Endothelial cell of umbilical vein (primary cell): ENCODE measurements at regions not wholly inside any gene's neighbourhood (a gene's known extent, or its start where the extent isn't known, plus 50 kb on each side); places are given as distances from the start of the nearest gene placed in this dataset.

Experiments
- BruUV-seq: library from RNA; stranded (reverse); fragments of 400-500 nt; replicated peaks from 2 replicates; lab custom pipeline; 2021; lab: Mats Ljungman, UMichigan
- CTCF ChIA-PET: fragments of 300-600, 350-600 bp; sonication (Branson Sonifier 250); formaldehyde crosslinking; loops from one replicate; lab custom pipeline; 2021; ENCODE audit warnings: antibody characterized with exemption, inconsistent platforms; lab: Charles Lee
- POLR2A ChIA-PET: fragments of 300-600, 350-600 bp; sonication (Branson Sonifier 250); formaldehyde crosslinking; loops from one replicate; lab custom pipeline; 2021; ENCODE audit warnings: antibody characterized with exemption, inconsistent platforms; lab: Charles Lee
- DNase-seq: peaks from one replicate; pipeline ENCODE4 v3.0.0-alpha.2; 2011; ENCODE audit warnings: low read depth, low spot score
- FAIRE-seq: peaks from 2 replicates; lab custom pipeline; 2011; peaks lifted over from hg19 to GRCh38; lab: Jason Lieb, UNC
- H2AFZ ChIP-seq: 2 replicates; pipeline ENCODE4 v1.6.0; 2012; ENCODE audit warnings: low read depth, low read length, control low read depth, inconsistent platforms
- H3K27ac ChIP-seq: 2 replicates; pipeline ENCODE4 v1.5.1; 2011; ENCODE audit warnings: low read depth, mild to moderate bottlenecking, control low read depth, low read length, moderate library complexity; ENCODE audit not compliant: insufficient read depth
- H3K27me3 ChIP-seq, 2 experiments: 2 replicates each; pipeline versions ENCODE4 v1.6.0 to v1.6.1; 2011; ENCODE audit warnings: low read length in 2 of 2, mixed read lengths in 1 of 2; ENCODE audit not compliant: control insufficient read depth in 2 of 2, insufficient read depth in 2 of 2
- H3K36me3 ChIP-seq, 2 experiments: 2 replicates in 1 of 2; 3 replicates in 1 of 2; pipeline ENCODE4 v1.5.1; 2011; ENCODE audit warnings: low read length in 2 of 2, mild to moderate bottlenecking in 1 of 2, moderate library complexity in 1 of 2; ENCODE audit not compliant: control insufficient read depth in 2 of 2, insufficient read depth in 2 of 2; ENCODE audit errors: extremely low read depth in 1 of 2
- H3K4me1 ChIP-seq: 3 replicates; pipeline ENCODE4 v1.5.1; 2011; ENCODE audit warnings: mild to moderate bottlenecking, low read length; ENCODE audit not compliant: control insufficient read depth, insufficient read depth; ENCODE audit errors: extremely low read depth
- H3K4me2 ChIP-seq: 2 replicates; pipeline ENCODE4 v1.6.1; 2011; ENCODE audit warnings: low read length, control low read depth, mixed read lengths; ENCODE audit not compliant: insufficient read depth
- H3K4me3 ChIP-seq, 3 experiments: fragments of 200-600 bp in 1 of 3; sonication (generic), shearing (Covaris generic) in 1 of 3; replicated peaks in 1 of 3; 2 replicates each; pipeline ENCODE4 v1.5.1; 2011 to 2016; ENCODE audit warnings: control low read depth in 3 of 3, low read length in 3 of 3, mild to moderate bottlenecking in 2 of 3, inconsistent platforms in 1 of 3, low read depth in 1 of 3, moderate library complexity in 1 of 3; ENCODE audit not compliant: insufficient read depth in 1 of 3
- H3K79me2 ChIP-seq: 2 replicates; pipeline ENCODE4 v1.6.0; 2012; ENCODE audit warnings: low read length, inconsistent platforms; ENCODE audit not compliant: control insufficient read depth, insufficient read depth
- H3K9ac ChIP-seq: replicated peaks from 2 replicates; pipeline ENCODE3; 2011; ENCODE audit warnings: low read length, control low read depth; ENCODE audit not compliant: insufficient read depth; ENCODE audit errors: extremely low read depth
- H3K9me1 ChIP-seq: replicated peaks from 3 replicates; pipeline ENCODE4 v1.6.0; 2011; ENCODE audit warnings: mild to moderate bottlenecking, low read length; ENCODE audit not compliant: control insufficient read depth, insufficient read depth; ENCODE audit errors: extremely low read depth
- H3K9me3 ChIP-seq: replicated peaks from 2 replicates; pipeline ENCODE4 v1.5.1; 2012; ENCODE audit warnings: low read length, inconsistent platforms; ENCODE audit not compliant: control insufficient read depth, insufficient read depth
- H4K20me1 ChIP-seq: replicated peaks from 2 replicates; pipeline ENCODE3; 2011; ENCODE audit warnings: mild to moderate bottlenecking, low read length; ENCODE audit not compliant: control insufficient read depth, insufficient read depth; ENCODE audit errors: extremely low read depth
- CTCF ChIP-seq, 2 donors: IDR thresholded peaks; 1 replicate in 1 of 2; 2 replicates in 1 of 2; pipeline ENCODE4 v1.5.1; 2011; ENCODE audit warnings: low read length in 2 of 2, mild to moderate bottlenecking in 2 of 2, moderate library complexity in 2 of 2, control low read depth in 1 of 2, inconsistent platforms in 1 of 2, low read depth in 1 of 2; ENCODE audit not compliant: insufficient read depth in 1 of 2; ENCODE audit errors: extremely low read depth in 1 of 2
- EZH2 ChIP-seq: IDR thresholded peaks from 2 replicates; pipeline ENCODE4 v1.6.1; 2012; ENCODE audit warnings: borderline replicate concordance, low read depth, mild to moderate bottlenecking, moderate library complexity, low read length, inconsistent platforms; ENCODE audit not compliant: severe bottlenecking
- FOS ChIP-seq: IDR thresholded peaks from 2 replicates; pipeline ENCODE4 v1.6.1; 2011; ENCODE audit warnings: mild to moderate bottlenecking, low read length, moderate library complexity, borderline replicate concordance; ENCODE audit not compliant: insufficient read depth
- GATA2 ChIP-seq: IDR thresholded peaks from 2 replicates; pipeline ENCODE4 v1.7.0; 2011; ENCODE audit warnings: low read depth, mild to moderate bottlenecking, moderate library complexity, mixed read lengths, low read length; ENCODE audit not compliant: insufficient read length, insufficient read depth
- JUN ChIP-seq: IDR thresholded peaks from 2 replicates; pipeline ENCODE4 v1.6.1; 2011; ENCODE audit warnings: borderline replicate concordance, low read depth; ENCODE audit not compliant: insufficient read length, insufficient read depth
- MAX ChIP-seq: IDR thresholded peaks from 2 replicates; pipeline ENCODE4 v1.6.1; 2011; ENCODE audit not compliant: insufficient read depth, insufficient read length
- MYC ChIP-seq: IDR thresholded peaks from one replicate; pipeline ENCODE4 v1.6.1; 2011; ENCODE audit warnings: mild to moderate bottlenecking, low read depth, low read length
- POLR2A ChIP-seq: IDR thresholded peaks from 2 replicates; pipeline ENCODE4 v1.6.1; 2012; ENCODE audit warnings: low read depth, mild to moderate bottlenecking, control low read depth, low read length
- POLR2AphosphoS5 ChIP-seq: IDR thresholded peaks from 2 replicates; pipeline ENCODE4 v1.6.1; 2012; ENCODE audit warnings: low read depth, mild to moderate bottlenecking, control low read depth, low read length, moderate library complexity; ENCODE audit not compliant: insufficient read depth
- dilution Hi-C: fragments of 300-500 bp; cut with MboI; formaldehyde crosslinking; loops from one replicate; pipeline ENCODE4 v1.15.0; 2019; ENCODE audit warnings: low sequenced_read_pairs; ENCODE audit not compliant: extremely low pct_ligation_motif_present
- intact Hi-C: fragments of 100-400 bp; cut with micrococcal nuclease; formaldehyde crosslinking; loops from one replicate; pipeline ENCODE4 v1.10.0; 2022

GRCh38 chr18:30562231-30562630 lies 480.3 kb downstream of the DSC3 start:
- BruUV-seq: no TSS peak
- no peak for FAIRE-seq
- no peak for DNase-seq
- CTCF ChIA-PET: no interaction called here
- Histone ChIP-seq H3K27ac (no peak overlapping the region), H3K4me2 (no peak overlapping the region), H3K79me2 (no peaks in the 10 kb centered on the region), H3K27me3 (no peaks in the 10 kb centered on the region), H3K9me3 (peaks cover 1% of the 10 kb centered on the region), H4K20me1 (no peaks in the 10 kb centered on the region), H3K36me3 (no peaks in the 10 kb centered on the region), H3K4me3 (no peak overlapping the region), H3K4me1 (no peaks in the 10 kb centered on the region), H2AFZ (no peak overlapping the region), H3K9ac (no peak overlapping the region), H3K9me1 (no peaks in the 10 kb centered on the region)
- dilution Hi-C loops (no loop called here), intact Hi-C loops (no loop called here)
- TF ChIP-seq MYC (no peak), MAX (no peak), POLR2AphosphoS5 (no peak), POLR2A (no peak), GATA2 (no peak), FOS (no peak), EZH2 (no peak), JUN (no peak), CTCF (IDR thresholded peaks at IDR 0.05; ENCODE audit: extremely low read depth in 1 of 2, insufficient read depth in 1 of 2, low read depth in 1 of 2, low read length in 2 of 2) (no peak)
- POLR2A ChIA-PET: no interaction called here
